ENCODE measurements at regions not wholly inside any gene's neighbourhood (a gene's known extent, or its start where the extent isn't known, plus 50 kb on each side); places are given as distances from the start of the nearest gene placed in this dataset.

- TF ChIP-seq, protein P1, sequence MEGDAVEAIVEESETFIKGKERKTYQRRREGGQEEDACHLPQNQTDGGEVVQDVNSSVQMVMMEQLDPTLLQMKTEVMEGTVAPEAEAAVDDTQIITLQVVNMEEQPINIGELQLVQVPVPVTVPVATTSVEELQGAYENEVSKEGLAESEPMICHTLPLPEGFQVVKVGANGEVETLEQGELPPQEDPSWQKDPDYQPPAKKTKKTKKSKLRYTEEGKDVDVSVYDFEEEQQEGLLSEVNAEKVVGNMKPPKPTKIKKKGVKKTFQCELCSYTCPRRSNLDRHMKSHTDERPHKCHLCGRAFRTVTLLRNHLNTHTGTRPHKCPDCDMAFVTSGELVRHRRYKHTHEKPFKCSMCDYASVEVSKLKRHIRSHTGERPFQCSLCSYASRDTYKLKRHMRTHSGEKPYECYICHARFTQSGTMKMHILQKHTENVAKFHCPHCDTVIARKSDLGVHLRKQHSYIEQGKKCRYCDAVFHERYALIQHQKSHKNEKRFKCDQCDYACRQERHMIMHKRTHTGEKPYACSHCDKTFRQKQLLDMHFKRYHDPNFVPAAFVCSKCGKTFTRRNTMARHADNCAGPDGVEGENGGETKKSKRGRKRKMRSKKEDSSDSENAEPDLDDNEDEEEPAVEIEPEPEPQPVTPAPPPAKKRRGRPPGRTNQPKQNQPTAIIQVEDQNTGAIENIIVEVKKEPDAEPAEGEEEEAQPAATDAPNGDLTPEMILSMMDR (IDR thresholded peaks at IDR 0.05) = no peak
- TF ChIP-seq POLR2A (IDR thresholded peaks at IDR 0.05) = no peak
- TF ChIP-seq EP300 (IDR thresholded peaks at IDR 0.05) = no peak
Measured at GRCh38 chr7:68444042-68444441, 1154.2 kb upstream of the AUTS2 start.
